GM20431 (cell line): ENCODE measurements at regions not wholly inside any gene's neighbourhood (a gene's known extent, or its start where the extent isn't known, plus 50 kb on each side); places are given as distances from the start of the nearest gene placed in this dataset.

Experiments
- in situ Hi-C: fragments of 300-500 bp; cut with MseI, MboI; formaldehyde crosslinking; loops from one replicate; pipeline ENCODE4 v1.15.0; 2020; ENCODE audit warnings: low sequenced_read_pairs; ENCODE audit not compliant: unreplicated experiment

DNA sequence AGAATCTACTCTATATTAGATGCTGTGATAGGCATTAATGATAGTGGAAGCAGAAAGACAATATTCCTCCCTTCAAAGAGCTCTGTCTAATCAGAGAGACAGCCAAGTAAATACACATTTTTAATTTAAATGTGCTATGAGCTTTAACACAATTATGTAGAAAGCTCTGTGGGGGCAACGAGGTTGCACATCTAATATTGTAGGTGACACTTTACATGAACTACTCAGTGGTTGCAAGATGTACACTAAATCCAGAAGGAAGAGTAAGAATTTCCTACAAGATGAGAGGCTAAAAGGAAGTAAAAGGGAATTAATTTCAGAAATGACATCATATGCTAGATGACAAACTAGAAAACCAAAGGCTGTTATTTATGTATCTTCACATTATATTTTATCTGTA is 120.9 kb downstream of the SPCS3 start:
- in situ Hi-C loops, result no loop called here

DNA sequence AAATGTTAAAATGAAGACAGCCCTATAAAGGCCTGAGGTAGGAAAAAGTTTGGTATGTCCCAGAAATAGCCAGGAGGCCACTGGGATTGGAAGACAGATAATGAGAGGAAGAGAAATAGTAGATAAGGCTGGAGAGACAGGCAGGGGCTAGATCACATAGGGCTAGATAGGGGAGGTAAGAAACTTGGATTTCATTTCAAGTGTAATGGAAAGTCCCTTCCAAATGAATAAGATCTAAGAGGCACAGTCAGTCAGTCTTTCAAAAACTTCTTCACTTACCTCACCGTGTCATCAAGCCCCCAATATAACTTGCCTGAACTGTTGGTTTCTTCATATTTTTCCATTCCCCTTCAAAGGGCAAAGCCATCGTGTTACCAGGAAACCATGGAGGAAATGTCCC is 121.8 kb downstream of the SPCS3 start:
- in situ Hi-C loops, result no loop called here

DNA sequence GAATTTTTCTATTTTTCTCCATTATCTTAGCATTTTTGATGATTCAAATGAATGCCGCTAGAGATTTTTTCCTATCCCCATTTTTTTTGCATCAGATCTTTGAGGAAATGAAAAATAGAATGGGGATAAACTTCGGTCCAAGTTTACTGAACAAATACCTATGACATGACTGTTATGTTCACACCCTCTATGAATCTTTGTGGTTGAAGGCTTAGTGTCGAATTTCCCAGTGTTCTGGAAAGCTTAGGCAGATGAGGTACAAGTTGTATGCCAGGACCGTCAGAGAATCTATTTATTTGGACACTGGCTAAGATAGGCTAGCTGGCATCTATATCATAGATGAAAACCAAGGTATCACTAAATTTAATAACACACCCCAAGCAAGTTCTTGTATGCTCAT is 123.4 kb downstream of the SPCS3 start:
- in situ Hi-C loops, result no loop called here

DNA sequence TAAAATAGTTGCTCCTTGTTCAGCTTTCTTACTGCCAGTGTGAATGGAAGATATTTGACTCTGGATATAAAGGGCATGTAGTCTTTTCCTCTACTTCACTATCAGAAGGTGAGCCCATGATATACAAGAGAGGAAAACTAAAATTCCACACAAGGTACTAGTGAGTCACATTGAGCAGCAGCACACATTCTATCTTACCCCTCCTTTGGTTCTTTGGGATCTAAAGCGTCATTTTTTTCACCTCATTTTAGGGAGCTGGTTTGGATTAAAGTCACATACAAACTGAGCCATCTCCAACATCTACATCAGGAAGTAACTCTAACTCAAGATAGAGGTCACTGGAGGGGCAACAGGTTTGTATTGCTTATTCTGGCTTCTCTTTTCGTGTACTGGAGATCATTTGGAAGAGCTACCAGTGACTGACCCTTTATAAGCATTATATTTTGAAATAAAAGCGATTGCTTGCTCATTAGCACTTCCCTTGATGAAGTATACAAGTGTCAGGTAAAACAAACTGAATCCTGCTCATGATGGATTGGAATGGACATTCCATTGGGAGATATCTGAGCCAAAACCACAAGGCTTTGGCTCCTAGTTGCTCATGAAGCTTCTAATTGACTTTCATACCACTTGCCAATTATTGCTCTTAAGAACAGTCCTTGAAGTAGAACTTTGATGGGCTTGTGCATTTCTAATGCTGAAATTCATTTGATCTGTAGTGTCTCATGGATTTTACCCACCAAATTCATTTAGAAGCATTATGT is 124.1 kb downstream of the SPCS3 start:
- in situ Hi-C loops, result no loop called here

- in situ Hi-C loops, result no loop called here
Observed at GRCh38 chr4:176444741-176445140, 125.0 kb downstream of the SPCS3 start.

DNA sequence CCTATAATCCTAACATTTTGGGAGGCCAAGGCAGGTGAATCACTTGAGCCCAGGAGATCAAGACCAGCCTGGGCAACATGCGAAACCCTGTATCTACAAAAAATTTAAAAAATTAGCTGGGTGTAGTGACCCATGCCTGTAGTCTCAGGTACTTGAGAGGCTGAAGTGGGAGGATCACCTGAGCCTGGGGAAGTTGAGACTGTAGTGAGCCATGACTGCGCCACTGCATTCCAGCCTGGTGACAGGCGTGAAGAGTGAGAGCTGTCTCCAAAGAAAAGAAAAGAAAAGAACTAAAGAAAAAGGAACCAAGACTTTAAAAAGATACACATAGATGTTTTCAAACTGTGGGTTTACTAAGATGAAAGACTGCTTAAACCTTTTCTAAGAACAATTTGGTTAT is 129.0 kb downstream of the SPCS3 start:
- in situ Hi-C loops, result no loop called here

DNA sequence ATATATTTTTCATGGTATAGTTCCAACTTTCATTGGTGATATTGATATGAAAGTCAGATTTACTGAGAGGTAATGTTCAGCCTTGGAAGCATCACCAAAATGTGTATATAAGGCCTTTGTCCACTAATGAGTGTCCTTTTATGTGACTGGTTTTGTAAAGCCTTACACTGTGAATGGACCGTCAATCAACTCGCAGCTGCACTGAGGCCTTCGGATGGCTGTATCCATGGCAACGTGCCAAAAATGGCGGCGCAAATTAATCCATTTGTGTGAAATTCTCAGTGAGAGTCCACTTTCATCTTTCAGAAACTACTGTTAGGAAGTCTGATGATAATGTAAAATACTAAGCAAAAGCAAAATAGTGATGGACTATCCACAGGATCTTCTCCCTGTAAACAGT is 131.7 kb downstream of the SPCS3 start:
- in situ Hi-C loops, result no loop called here

GRCh38 chr4:176453079-176453478 is 133.3 kb downstream of the SPCS3 start:
- in situ Hi-C loops, result no loop called here

GRCh38 chr4:176453658-176454057 is 133.9 kb downstream of the SPCS3 start:
- in situ Hi-C loops, result no loop called here

GRCh38 chr4:176464748-176465147 is 145.0 kb downstream of the SPCS3 start:
- in situ Hi-C loops, result no loop called here

- in situ Hi-C loops, result no loop called here
Observed at GRCh38 chr4:176467001-176467400, 147.2 kb downstream of the SPCS3 start.

- in situ Hi-C loops, result no loop called here
Observed at GRCh38 chr4:176469546-176469945, 149.8 kb downstream of the SPCS3 start.

GRCh38 chr4:176470671-176471070 is 150.9 kb downstream of the SPCS3 start:
- in situ Hi-C loops, result no loop called here

DNA sequence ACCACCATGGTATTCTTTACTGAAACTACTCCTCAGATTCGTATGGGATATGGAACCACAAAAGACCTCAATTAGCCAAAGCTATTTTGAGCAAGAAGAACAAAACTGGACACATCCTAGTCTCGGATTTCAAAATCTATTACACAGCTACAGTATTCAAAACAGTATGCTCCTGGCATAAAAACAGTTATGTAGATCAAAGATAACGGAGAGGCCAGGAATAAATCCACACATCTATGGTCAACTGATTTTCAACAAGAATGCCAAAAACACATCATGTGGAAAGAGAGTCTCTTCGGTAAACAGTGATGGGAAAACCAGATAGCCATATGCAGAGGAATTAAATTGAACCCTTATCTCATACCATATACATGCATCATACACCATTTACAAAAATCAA is 155.3 kb downstream of the SPCS3 start:
- in situ Hi-C loops, result no loop called here

DNA sequence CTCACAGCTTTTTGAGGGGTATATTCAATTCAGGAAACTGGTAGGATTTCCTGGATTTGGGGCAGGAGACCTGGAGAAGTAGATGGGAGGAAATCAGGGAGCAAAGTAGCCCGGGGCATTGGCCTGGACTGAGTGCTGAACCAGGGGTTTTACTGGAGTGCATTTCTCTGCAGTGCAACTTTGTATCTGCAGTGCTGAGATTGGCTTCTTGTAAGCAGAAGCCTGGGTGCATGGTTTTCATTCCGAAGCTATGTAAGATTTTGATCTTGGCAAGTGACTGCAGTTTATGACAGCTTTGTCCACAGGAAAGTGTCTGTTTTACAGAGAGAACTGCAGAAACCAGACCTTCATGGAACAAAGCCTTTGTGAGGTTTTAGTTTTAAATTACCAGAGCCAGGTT is 158.3 kb downstream of the SPCS3 start:
- in situ Hi-C loops, result no loop called here

- in situ Hi-C loops, result no loop called here
Observed at GRCh38 chr4:176479767-176480166, 160.0 kb downstream of the SPCS3 start.

- in situ Hi-C loops, result no loop called here
Observed at GRCh38 chr4:176482972-176483371, 163.2 kb downstream of the SPCS3 start.

GRCh38 chr4:176484301-176484984 is 164.7 kb downstream of the SPCS3 start:
- in situ Hi-C loops, result no loop called here

GRCh38 chr4:176489001-176489400 is 169.2 kb downstream of the SPCS3 start:
- in situ Hi-C loops, result no loop called here

- in situ Hi-C loops, result no loop called here
Observed at GRCh38 chr4:176492646-176493302, 173.0 kb downstream of the SPCS3 start.

GRCh38 chr4:176498617-176499256 is 179.0 kb downstream of the SPCS3 start:
- in situ Hi-C loops, result no loop called here
